H1 (cell line): ENCODE measurements at regions not wholly inside any gene's neighbourhood (a gene's known extent, or its start where the extent isn't known, plus 50 kb on each side); places are given as distances from the start of the nearest gene placed in this dataset.

Experiments used
- CTCF ChIA-PET: fragments of 300-600 bp; sonication (Branson Sonifier 250); formaldehyde crosslinking; loops from one replicate; lab custom pipeline; 2021; ENCODE audit not compliant: partially characterized antibody; lab: Charles Lee
- POLR2A ChIA-PET: fragments of 300-600 bp; sonication (Branson Sonifier 250); formaldehyde crosslinking; loops from one replicate; lab custom pipeline; 2021; ENCODE audit warnings: inconsistent platforms; ENCODE audit not compliant: partially characterized antibody; lab: Charles Lee
- DNase-seq, 2 experiments: peaks; one replicate each; pipeline versions ENCODE4 v3.0.0 to v3.0.0-alpha.2; 2010 to 2022; ENCODE audit warnings: low spot score in 2 of 2, low read depth in 1 of 2, mixed read lengths in 1 of 2
- FAIRE-seq: peaks from 2 replicates; lab custom pipeline; 2011; peaks lifted over from hg19 to GRCh38; lab: Jason Lieb, UNC
- H2AFZ ChIP-seq: 2 replicates; pipeline ENCODE4 v1.8.1; 2012; ENCODE audit warnings: low read length, inconsistent platforms
- H2AK5ac ChIP-seq: 2 replicates; pipeline ENCODE4 v1.6.1; 2013; ENCODE audit warnings: low read depth, low read length
- H2BK120ac ChIP-seq: replicated peaks from 2 replicates; pipeline ENCODE3; 2013; ENCODE audit warnings: low read depth, low read length, inconsistent platforms
- H2BK12ac ChIP-seq: 2 replicates; pipeline ENCODE4 v1.6.1; 2013; ENCODE audit warnings: low read depth, low read length
- H2BK15ac ChIP-seq: 2 replicates; pipeline ENCODE4 v1.6.1; 2013; ENCODE audit warnings: low read length
- H2BK20ac ChIP-seq: 2 replicates; pipeline ENCODE4 v1.6.1; 2013; ENCODE audit warnings: low read length
- H2BK5ac ChIP-seq: 2 replicates; pipeline ENCODE4 v1.6.1; 2013; ENCODE audit warnings: low read depth, low read length
- H3K14ac ChIP-seq: 2 replicates; pipeline ENCODE4 v1.6.1; 2013; ENCODE audit warnings: inconsistent platforms; ENCODE audit not compliant: insufficient read length
- H3K18ac ChIP-seq: 2 replicates; pipeline ENCODE4 v1.6.1; 2013; ENCODE audit warnings: low read length; ENCODE audit errors: extremely low read depth
- H3K23ac ChIP-seq: 2 replicates; pipeline ENCODE4 v1.6.1; 2013; ENCODE audit warnings: inconsistent platforms; ENCODE audit not compliant: insufficient read length
- H3K23me2 ChIP-seq: 2 replicates; pipeline ENCODE4 v1.6.1; 2013; ENCODE audit warnings: low read depth, low read length
- H3K27ac ChIP-seq: 2 replicates; pipeline ENCODE4 v1.6.1; 2011; ENCODE audit warnings: low read depth, low read length, inconsistent platforms
- H3K27me3 ChIP-seq, 4 experiments: replicated peaks in 1 of 4; 1 replicate in 1 of 4; 2 replicates in 3 of 4; pipeline versions ENCODE4 v1.6.1 to v1.8.1; 2011 to 2013; ENCODE audit warnings: low read length in 3 of 4, mild to moderate bottlenecking in 3 of 4, inconsistent platforms in 2 of 4, mixed read lengths in 2 of 4, moderate library complexity in 1 of 4; ENCODE audit not compliant: control insufficient read depth in 3 of 4, insufficient read depth in 3 of 4; ENCODE audit errors: extremely low read depth in 1 of 4
- H3K36me3 ChIP-seq, 4 experiments: 2 replicates each; pipeline versions ENCODE4 v1.6.1 to v1.8.1; 2011 to 2013; ENCODE audit warnings: mild to moderate bottlenecking in 4 of 4, low read length in 3 of 4, moderate library complexity in 2 of 4, control low read depth in 1 of 4, inconsistent platforms in 1 of 4; ENCODE audit not compliant: insufficient read depth in 4 of 4, control insufficient read depth in 2 of 4
- H3K4ac ChIP-seq: replicated peaks from 2 replicates; pipeline ENCODE3; 2013; ENCODE audit warnings: low read length, low read depth, mixed read lengths, inconsistent platforms; ENCODE audit not compliant: insufficient read length
- H3K4me1 ChIP-seq, 4 experiments: replicated peaks in 1 of 4; 1 replicate in 1 of 4; 2 replicates in 3 of 4; pipeline versions ENCODE4 v1.6.1 to v1.8.1; 2011 to 2013; ENCODE audit warnings: low read length in 3 of 4, inconsistent platforms in 2 of 4, mixed read lengths in 1 of 4; ENCODE audit not compliant: insufficient read depth in 4 of 4, control insufficient read depth in 3 of 4
- H3K4me2 ChIP-seq, 2 experiments: 2 replicates each; pipeline versions ENCODE4 v1.6.1 to v1.8.1; 2011 to 2013; ENCODE audit warnings: low read depth in 2 of 2, low read length in 2 of 2, control low read depth in 1 of 2, inconsistent platforms in 1 of 2, mild to moderate bottlenecking in 1 of 2; ENCODE audit not compliant: insufficient read depth in 1 of 2
- H3K4me3 ChIP-seq, 4 experiments: fragments of 200-600, 300-600 bp in 1 of 4; sonication (generic), shearing (Covaris generic), sonication (Bioruptor Twin) in 1 of 4; 2 replicates each; pipeline versions ENCODE4 v1.5.1 to v1.8.1; 2011 to 2016; ENCODE audit warnings: low read length in 4 of 4, low read depth in 3 of 4, control low read depth in 2 of 4, inconsistent platforms in 2 of 4, mild to moderate bottlenecking in 2 of 4, mixed read lengths in 1 of 4, moderate library complexity in 1 of 4; ENCODE audit not compliant: insufficient read depth in 2 of 4; ENCODE audit errors: extremely low read depth in 1 of 4
- H3K56ac ChIP-seq: replicated peaks from 2 replicates; pipeline ENCODE3; 2013; ENCODE audit warnings: low read depth, mild to moderate bottlenecking, mixed read lengths, low read length, inconsistent platforms; ENCODE audit not compliant: insufficient read length
- H3K79me1 ChIP-seq: 2 replicates; pipeline ENCODE4 v1.6.1; 2013; ENCODE audit warnings: low read depth, low read length, control low read depth
- H3K79me2 ChIP-seq, 2 experiments: 2 replicates each; pipeline versions ENCODE4 v1.6.1 to v1.8.1; 2012 to 2013; ENCODE audit warnings: low read length in 2 of 2, mild to moderate bottlenecking in 2 of 2, inconsistent platforms in 1 of 2; ENCODE audit not compliant: insufficient read depth in 2 of 2, control insufficient read depth in 1 of 2
- H3K9ac ChIP-seq, 4 experiments: replicated peaks in 1 of 4; 1 replicate in 1 of 4; 2 replicates in 3 of 4; pipeline versions ENCODE4 v1.6.1 to v1.8.1; 2011 to 2013; ENCODE audit warnings: low read depth in 3 of 4, low read length in 3 of 4, control low read depth in 2 of 4, mild to moderate bottlenecking in 2 of 4, moderate library complexity in 2 of 4, inconsistent platforms in 1 of 4; ENCODE audit errors: extremely low read depth in 1 of 4
- H3K9me3 ChIP-seq, 2 experiments: 2 replicates each; pipeline versions ENCODE4 v1.6.1 to v1.8.1; 2012 to 2013; ENCODE audit warnings: mild to moderate bottlenecking in 2 of 2, moderate library complexity in 2 of 2, control low read depth in 1 of 2, inconsistent platforms in 1 of 2, low read depth in 1 of 2, low read length in 1 of 2, mixed read lengths in 1 of 2; ENCODE audit not compliant: insufficient read depth in 2 of 2
- H4K20me1 ChIP-seq, 2 experiments: replicated peaks in 1 of 2; 2 replicates each; pipeline versions ENCODE3 to v1.8.1; 2011 to 2013; ENCODE audit warnings: inconsistent platforms in 2 of 2, low read length in 2 of 2, mild to moderate bottlenecking in 1 of 2; ENCODE audit not compliant: insufficient read depth in 2 of 2, control insufficient read depth in 1 of 2
- H4K5ac ChIP-seq: 2 replicates; pipeline ENCODE4 v1.6.1; 2013; ENCODE audit warnings: low read length, low read depth, mixed read lengths, inconsistent platforms; ENCODE audit not compliant: insufficient read length
- H4K8ac ChIP-seq: 2 replicates; pipeline ENCODE4 v1.8.0; 2013; ENCODE audit warnings: mild to moderate bottlenecking, moderate library complexity, low read length, inconsistent platforms; ENCODE audit not compliant: insufficient read depth; ENCODE audit errors: extremely low read depth
- H4K91ac ChIP-seq: replicated peaks from 2 replicates; pipeline ENCODE3; 2013; ENCODE audit warnings: low read length, mixed read lengths, inconsistent platforms; ENCODE audit not compliant: insufficient read length
- BCL11A ChIP-seq, 2 experiments: IDR thresholded peaks; one replicate each; pipeline ENCODE4 v1.6.1; 2011; ENCODE audit warnings: low read depth in 2 of 2, low read length in 2 of 2, mild to moderate bottlenecking in 2 of 2
- JUND ChIP-seq: IDR thresholded peaks from 2 replicates; pipeline ENCODE4 v1.6.1; 2011; ENCODE audit warnings: mild to moderate bottlenecking, improper control_type of control experiment, low read length
- WGBS, 2 experiments: shearing (Covaris generic) in 1 of 2; methylation state at CpG; one replicate each; pipeline versions ENCODE4 v1.1.6 to v1.1.7; 2013 to 2015; ENCODE audit warnings: low lambda C conversion rate in 2 of 2, mixed read lengths in 2 of 2, inconsistent platforms in 1 of 2, low coverage in 1 of 2, missing lambda C conversion rate in 1 of 2; ENCODE audit not compliant: insufficient replicate concordance in 2 of 2, insufficient coverage in 1 of 2, insufficient read length in 1 of 2; ENCODE audit errors: extremely low coverage in 1 of 2, missing lambda C conversion rate in 1 of 2; 5-methylcytosine and 5-hydroxymethylcytosine counted together

- Histone ChIP-seq H3K9ac (no peak overlapping the region), H3K4ac (no peak overlapping the region), H4K5ac (no peak overlapping the region), H4K8ac (no peak overlapping the region), H2BK15ac (no peak overlapping the region), H3K18ac (no peak overlapping the region), H3K4me3 (no peak overlapping the region), H2AFZ (no peak overlapping the region), H3K27me3 (no peaks in the 10 kb centered on the region), H3K14ac (no peak overlapping the region), H3K79me2 (no peaks in the 10 kb centered on the region), H4K20me1 (no peaks in the 10 kb centered on the region), H3K23me2 (no peaks in the 10 kb centered on the region), H3K36me3 (no peaks in the 10 kb centered on the region), H4K91ac (no peak overlapping the region), H3K79me1 (no peaks in the 10 kb centered on the region), H2AK5ac (no peak overlapping the region), H2BK20ac (no peak overlapping the region), H3K4me1 (no peaks in the 10 kb centered on the region), H3K4me2 (no peak overlapping the region), H2BK120ac (no peak overlapping the region), H3K56ac (no peak overlapping the region), H3K23ac (no peak overlapping the region), H2BK12ac (0 out of 2 replicates have a peak overlapping the region, but pooled peaks have one; percentile 43), H3K9me3 (no peaks in the 10 kb centered on the region), H3K27ac (no peak overlapping the region), H2BK5ac (no peak overlapping the region)
- no peak for FAIRE-seq
- CTCF ChIA-PET: no interaction called here
- DNase-seq: no peak
- POLR2A ChIA-PET: no interaction called here
- 89% methylated on average over 3 of the region's 3 CpGs; no CpG with 5 or more reads in 1 of the 2 experiments for WGBS, 2 experiments
- TF ChIP-seq JUND (no peak), BCL11A (IDR thresholded peaks at IDR 0.05; ENCODE audit: low read depth in 2 of 2, low read length in 2 of 2) (no peak)
Measured at GRCh38 chrX:5380426-5380825, 848.2 kb downstream of the NLGN4X start.
